ENCODE measurements at regions not wholly inside any gene's neighbourhood (a gene's known extent, or its start where the extent isn't known, plus 50 kb on each side); places are given as distances from the start of the nearest gene placed in this dataset.

DNA sequence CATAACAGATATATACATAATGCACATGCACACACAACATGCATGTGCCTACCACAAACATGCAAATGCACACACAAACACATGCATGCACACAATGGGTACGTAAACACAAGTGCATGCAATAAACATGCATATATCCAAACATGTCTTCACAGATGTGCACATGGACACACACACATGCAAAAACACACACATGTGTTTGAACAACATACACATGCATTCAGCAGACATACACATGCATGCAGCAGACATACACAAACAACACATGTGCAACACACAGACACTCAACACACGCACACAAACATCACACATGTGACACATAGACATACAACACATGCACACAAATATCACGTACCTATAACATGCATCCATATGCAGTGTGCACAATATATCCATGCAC is 74.2 kb downstream of the KLF6 start:
- no peaks in the 10 kb centered on the region for H4K20me1 ChIP-seq
- peaks cover 25 to 58% (median 37%) of the 10 kb centered on the region in 11 experiments for H3K9me3 ChIP-seq (replicated peaks in 1 of 11)
- no peak overlapping the region for H3K4me2 ChIP-seq
- TF ChIP-seq Cebpa-rat (IDR thresholded peaks at IDR 0.05): no peak
- H3K27me3 ChIP-seq: no peaks in the 10 kb centered on the region
- H3K9ac ChIP-seq: no peak overlapping the region
- H3K27ac ChIP-seq: no peak overlapping the region
- no peak overlapping the region for H3K4me3 ChIP-seq
- peaks cover 0 to 8% (median 0%) of the 10 kb centered on the region in 11 experiments; a peak in 2 of 22 replicates for H3K36me3 ChIP-seq
- peaks cover 0 to 49% (median 15%) of the 10 kb centered on the region in 10 experiments; a peak in 17 of 20 replicates for H3K4me1 ChIP-seq

DNA sequence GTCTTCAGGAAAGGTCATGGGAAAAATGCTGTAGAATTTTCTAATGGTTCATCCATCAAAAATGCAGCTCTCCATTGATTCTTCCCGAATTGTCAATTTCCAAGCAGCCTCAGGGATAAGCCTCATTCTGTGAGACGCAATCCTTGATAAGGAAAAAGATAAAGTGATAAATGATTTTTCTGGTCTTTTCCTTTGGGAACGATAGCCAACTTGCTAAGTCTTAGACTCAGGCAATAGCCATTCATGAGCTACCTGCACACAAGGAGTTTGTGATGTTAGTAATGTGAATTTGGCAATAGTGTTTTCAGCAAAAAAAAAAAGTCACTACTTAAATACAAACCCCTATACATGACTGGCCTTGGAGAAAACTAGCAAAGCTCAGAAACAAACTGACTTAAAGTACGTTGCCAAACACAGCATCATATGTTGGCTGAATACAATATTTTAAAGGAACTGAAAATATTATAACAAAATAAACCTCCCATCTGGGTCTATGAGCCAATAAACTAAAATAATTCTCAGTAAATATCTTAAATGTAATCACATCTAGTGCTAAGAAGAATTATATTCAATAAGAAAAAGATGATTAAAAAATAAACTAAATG is 75.5 kb downstream of the KLF6 start:
- Histone ChIP-seq H3K4me2 (peak overlapping the region in 5 of 11 experiments; percentile 7 to 35 (median 27); a peak in 8 of 22 replicates), H3K4me1 (peaks cover 10 to 49% (median 20%) of the 10 kb centered on the region in 10 experiments), H3K9ac (no peak overlapping the region), H4K20me1 (no peaks in the 10 kb centered on the region), H3K27me3 (no peaks in the 10 kb centered on the region), H3K4me3 (no peak overlapping the region), H3K36me3 (peaks cover 0 to 8% (median 0%) of the 10 kb centered on the region in 11 experiments; a peak in 2 of 22 replicates), H3K9me3 (replicated peaks in 1 of 11) (peaks cover 25 to 58% (median 37%) of the 10 kb centered on the region in 11 experiments), H3K27ac (no peak overlapping the region)
- no peak for TF ChIP-seq Cebpa-rat (IDR thresholded peaks at IDR 0.05)

- H3K27ac ChIP-seq: no peak overlapping the region
- H3K4me2 ChIP-seq: peak overlapping the region in 4 of 11 experiments; percentile 7 to 35 (median 27); a peak in 7 of 22 replicates
- no peaks in the 10 kb centered on the region for H4K20me1 ChIP-seq
- H3K9ac ChIP-seq: no peak overlapping the region
- H3K9me3 ChIP-seq (replicated peaks in 1 of 11): peaks cover 25 to 57% (median 37%) of the 10 kb centered on the region in 11 experiments
- peaks cover 14 to 55% (median 27%) of the 10 kb centered on the region in 10 experiments for H3K4me1 ChIP-seq
- H3K4me3 ChIP-seq: no peak overlapping the region
- peaks cover 0 to 8% (median 0%) of the 10 kb centered on the region in 11 experiments; a peak in 2 of 22 replicates for H3K36me3 ChIP-seq
- TF ChIP-seq Cebpa-rat (IDR thresholded peaks at IDR 0.05): no peak
- H3K27me3 ChIP-seq: no peaks in the 10 kb centered on the region
These were observed 76.2 kb downstream of the KLF6 start for GRCh38 chr10:3708852-3709251.

DNA sequence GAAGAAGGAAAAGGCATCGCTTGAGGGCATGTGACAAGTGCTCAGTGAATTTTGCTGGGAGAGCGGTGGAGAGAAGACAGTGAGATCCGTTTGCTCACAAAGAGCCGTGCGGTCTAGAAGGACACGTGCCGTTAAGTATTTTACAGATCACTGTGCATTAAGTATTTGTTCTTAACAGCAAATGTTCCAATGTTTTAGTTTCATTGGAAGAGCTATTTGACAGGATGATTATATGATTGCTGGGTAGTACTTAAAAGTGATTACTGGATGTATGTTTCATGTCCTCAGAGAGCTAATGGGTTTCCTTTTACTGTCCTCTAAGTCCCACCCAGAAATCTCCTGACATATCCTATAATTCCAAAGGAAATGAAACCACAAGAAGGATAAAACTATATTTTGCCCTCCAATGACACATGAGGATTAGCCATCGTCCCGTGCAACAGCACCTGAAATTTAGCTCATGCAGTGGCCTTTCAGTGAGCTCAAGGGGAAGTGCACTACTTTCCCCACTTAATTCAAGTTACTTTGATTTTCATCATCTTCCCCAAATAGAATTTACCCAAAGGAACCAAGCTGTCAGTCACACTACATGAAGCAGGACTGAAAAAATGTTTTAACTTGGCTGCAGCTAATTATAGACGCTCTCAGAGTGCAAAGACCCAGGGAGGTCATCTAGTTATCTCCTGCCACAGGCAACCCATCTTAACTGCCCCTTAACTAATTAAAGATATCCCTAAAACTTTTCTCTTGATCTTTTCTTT is 80.3 kb downstream of the KLF6 start:
- Histone ChIP-seq H3K36me3 (0 out of 22 replicates have a peak, but pooled peaks cover 0 to 4% (median 0%) of the 10 kb centered on the region in 11 experiments), H3K4me1 (peaks cover 22 to 91% (median 61%) of the 10 kb centered on the region in 10 experiments), H3K27ac (peak overlapping the region in 4 of 11 experiments; percentile 15 to 68 (median 27); a peak in 7 of 22 replicates), H3K9ac (peak overlapping the region in 4 of 11 experiments; percentile 4 to 63 (median 8); a peak in 6 of 22 replicates), H3K27me3 (no peaks in the 10 kb centered on the region), H3K9me3 (replicated peaks in 1 of 11) (peaks cover 0 to 21% (median 5%) of the 10 kb centered on the region in 11 experiments; a peak in 6 of 22 replicates), H4K20me1 (no peaks in the 10 kb centered on the region), H3K4me2 (peak overlapping the region; percentile 38 to 83 (median 71)), H3K4me3 (peak overlapping the region in 1 of 10 experiments; percentile 31; a peak in 2 of 20 replicates)
- no peak for TF ChIP-seq Cebpa-rat (IDR thresholded peaks at IDR 0.05)

- peaks cover 0 to 18% (median 4%) of the 10 kb centered on the region in 11 experiments; a peak in 8 of 22 replicates for H3K9me3 ChIP-seq (replicated peaks in 1 of 11)
- no peaks in the 10 kb centered on the region for H3K27me3 ChIP-seq
- no peaks in the 10 kb centered on the region for H4K20me1 ChIP-seq
- H3K4me1 ChIP-seq: peaks cover 22 to 87% (median 54%) of the 10 kb centered on the region in 10 experiments
- TF ChIP-seq Cebpa-rat (IDR thresholded peaks at IDR 0.05): no peak
- peak overlapping the region in 2 of 11 experiments; percentile 3 to 68; a peak in 3 of 22 replicates for H3K27ac ChIP-seq
- 0 out of 22 replicates have a peak, but pooled peaks cover 0 to 4% (median 0%) of the 10 kb centered on the region in 11 experiments for H3K36me3 ChIP-seq
- no peak overlapping the region for H3K4me3 ChIP-seq
- H3K9ac ChIP-seq: no peak overlapping the region
- peak overlapping the region in 9 of 11 experiments; percentile 34 to 83 (median 74); a peak in 17 of 22 replicates for H3K4me2 ChIP-seq
These were observed 82.4 kb downstream of the KLF6 start for GRCh38 chr10:3702569-3702968.

GRCh38 chr10:3702056-3702546 is 82.9 kb downstream of the KLF6 start:
- peak overlapping the region; percentile 37 to 83 (median 74) for H3K4me2 ChIP-seq
- H4K20me1 ChIP-seq: no peaks in the 10 kb centered on the region
- no peak for TF ChIP-seq Cebpa-rat (IDR thresholded peaks at IDR 0.05)

GRCh38 chr10:3701491-3701890 is 83.5 kb downstream of the KLF6 start:
- Histone ChIP-seq H3K36me3 (0 out of 22 replicates have a peak, but pooled peaks cover 0 to under 1% (median 0%) of the 10 kb centered on the region in 11 experiments), H3K27me3 (no peaks in the 10 kb centered on the region), H3K4me2 (peak overlapping the region in 10 of 11 experiments; percentile 51 to 83 (median 74); a peak in 17 of 22 replicates), H4K20me1 (no peaks in the 10 kb centered on the region), H3K9ac (no peak overlapping the region), H3K4me1 (peaks cover 22 to 81% (median 54%) of the 10 kb centered on the region in 10 experiments), H3K4me3 (no peak overlapping the region), H3K9me3 (replicated peaks in 1 of 11) (peaks cover 0 to 20% (median 13%) of the 10 kb centered on the region in 11 experiments; a peak in 14 of 22 replicates), H3K27ac (peak overlapping the region in 3 of 11 experiments; percentile 20 to 33 (median 32); a peak in 3 of 22 replicates)
- no peak for TF ChIP-seq Cebpa-rat (IDR thresholded peaks at IDR 0.05)

More at GRCh38 chr10:3702056-3702546, 82.9 kb downstream of the KLF6 start:
- peak overlapping the region in 1 of 10 experiments; percentile 16; a peak in 1 of 20 replicates for H3K4me3 ChIP-seq
- 0 out of 22 replicates have a peak, but pooled peaks cover 0 to 4% (median 0%) of the 10 kb centered on the region in 11 experiments for H3K36me3 ChIP-seq
- H3K27me3 ChIP-seq: no peaks in the 10 kb centered on the region
- H3K4me1 ChIP-seq: peaks cover 22 to 87% (median 54%) of the 10 kb centered on the region in 10 experiments
- H3K9ac ChIP-seq: 0 out of 22 replicates have a peak overlapping the region, but pooled peaks of 1 of the 11 experiments have one; percentile 7
- peaks cover 0 to 19% (median 8%) of the 10 kb centered on the region in 11 experiments; a peak in 11 of 22 replicates for H3K9me3 ChIP-seq (replicated peaks in 1 of 11)
- peak overlapping the region in 2 of 11 experiments; percentile 20 to 68; a peak in 3 of 22 replicates for H3K27ac ChIP-seq

- Histone ChIP-seq H3K9ac (no peak overlapping the region), H3K27ac (no peak overlapping the region)
These were observed 84.4 kb downstream of the KLF6 start for GRCh38 chr10:3700531-3701076.

More at GRCh38 chr10:3700531-3701076, 84.4 kb downstream of the KLF6 start:
- no peaks in the 10 kb centered on the region for H3K36me3 ChIP-seq
- peaks cover 0 to 29% (median 21%) of the 10 kb centered on the region in 11 experiments; a peak in 14 of 22 replicates for H3K9me3 ChIP-seq (replicated peaks in 1 of 11)
- TF ChIP-seq Cebpa-rat (IDR thresholded peaks at IDR 0.05): no peak
- no peaks in the 10 kb centered on the region for H3K27me3 ChIP-seq
- H3K4me1 ChIP-seq: peaks cover 22 to 76% (median 52%) of the 10 kb centered on the region in 10 experiments
- peak overlapping the region in 6 of 11 experiments; percentile 19 to 83 (median 75); a peak in 9 of 22 replicates for H3K4me2 ChIP-seq
- no peaks in the 10 kb centered on the region for H4K20me1 ChIP-seq
- H3K4me3 ChIP-seq: no peak overlapping the region
